BE2C (cell line): ENCODE measurements at regions not wholly inside any gene's neighbourhood (a gene's known extent, or its start where the extent isn't known, plus 50 kb on each side); places are given as distances from the start of the nearest gene placed in this dataset.

Experiments used
- DNase-seq: peaks from one replicate; pipeline ENCODE4 v3.0.0-alpha.2; 2020
- H3K27me3 ChIP-seq: fragments of 250-450 bp; sonication (Bioruptor Pico); 2 replicates; pipeline ENCODE4 v1.5.1; 2020; ENCODE audit warnings: mild to moderate bottlenecking
- H3K36me3 ChIP-seq: fragments of 250-450 bp; sonication (Bioruptor Pico); 2 replicates; pipeline ENCODE4 v1.5.1; 2020; ENCODE audit warnings: mild to moderate bottlenecking
- H3K4me1 ChIP-seq: fragments of 250-450 bp; sonication (Bioruptor Pico); 2 replicates; pipeline ENCODE4 v1.5.1; 2020
- H3K4me3 ChIP-seq: 2 replicates; pipeline ENCODE4 v1.5.1; 2011; ENCODE audit warnings: low read depth, low read length
- H3K9me3 ChIP-seq: fragments of 250-450 bp; sonication (Bioruptor Pico); 2 replicates; pipeline ENCODE4 v1.5.1; 2020
- CTCF ChIP-seq: IDR thresholded peaks from 2 replicates; pipeline ENCODE4 v1.5.1; 2012; ENCODE audit warnings: mild to moderate bottlenecking, low read depth, low read length

- H3K27me3 ChIP-seq: no peaks in the 10 kb centered on the region
- no peak overlapping the region for H3K4me3 ChIP-seq
- TF ChIP-seq CTCF: no peak
- no peak for DNase-seq
- H3K9me3 ChIP-seq: no peaks in the 10 kb centered on the region
- H3K4me1 ChIP-seq: no peaks in the 10 kb centered on the region
- H3K36me3 ChIP-seq: no peaks in the 10 kb centered on the region
Observed at GRCh38 chr7:118478931-118479330, 254.4 kb downstream of the ANKRD7 start.

- H3K4me1 ChIP-seq: no peaks in the 10 kb centered on the region
- TF ChIP-seq CTCF: no peak
- H3K27me3 ChIP-seq: no peaks in the 10 kb centered on the region
- no peaks in the 10 kb centered on the region; the same call in 1 of the 2 replicates for H3K9me3 ChIP-seq
- no peak overlapping the region for H3K4me3 ChIP-seq
- no peaks in the 10 kb centered on the region for H3K36me3 ChIP-seq
- DNase-seq: no peak
Observed at GRCh38 chr7:118492466-118492865, 268.0 kb downstream of the ANKRD7 start.

GRCh38 chr7:118496138-118496644 lies 271.7 kb downstream of the ANKRD7 start:
- no peak for TF ChIP-seq CTCF
- Histone ChIP-seq H3K4me3 (no peak overlapping the region), H3K9me3 (no peaks in the 10 kb centered on the region; the same call in 1 of the 2 replicates), H3K36me3 (no peaks in the 10 kb centered on the region), H3K4me1 (no peaks in the 10 kb centered on the region), H3K27me3 (no peaks in the 10 kb centered on the region)
- DNase-seq: no peak

- no peak for DNase-seq
- TF ChIP-seq CTCF: no peak
- Histone ChIP-seq H3K4me1 (no peaks in the 10 kb centered on the region), H3K27me3 (no peaks in the 10 kb centered on the region), H3K36me3 (no peaks in the 10 kb centered on the region), H3K9me3 (no peaks in the 10 kb centered on the region), H3K4me3 (no peak overlapping the region)
Observed at GRCh38 chr7:118502235-118502634, 277.7 kb downstream of the ANKRD7 start.

- Histone ChIP-seq H3K36me3 (no peaks in the 10 kb centered on the region), H3K9me3 (no peaks in the 10 kb centered on the region), H3K4me1 (no peaks in the 10 kb centered on the region), H3K4me3 (no peak overlapping the region), H3K27me3 (no peaks in the 10 kb centered on the region)
- no peak for DNase-seq
- no peak for TF ChIP-seq CTCF
Observed at GRCh38 chr7:118511146-118511545, 286.6 kb downstream of the ANKRD7 start.

GRCh38 chr7:118517275-118517674 lies 292.8 kb downstream of the ANKRD7 start:
- H3K9me3 ChIP-seq: peaks cover 4% of the 10 kb centered on the region
- H3K36me3 ChIP-seq: no peaks in the 10 kb centered on the region
- no peak overlapping the region for H3K4me3 ChIP-seq
- no peak for TF ChIP-seq CTCF
- no peak for DNase-seq
- H3K4me1 ChIP-seq: no peaks in the 10 kb centered on the region
- H3K27me3 ChIP-seq: no peaks in the 10 kb centered on the region
